ENCODE measurements at regions not wholly inside any gene's neighbourhood (a gene's known extent, or its start where the extent isn't known, plus 50 kb on each side); places are given as distances from the start of the nearest gene placed in this dataset.

DNA sequence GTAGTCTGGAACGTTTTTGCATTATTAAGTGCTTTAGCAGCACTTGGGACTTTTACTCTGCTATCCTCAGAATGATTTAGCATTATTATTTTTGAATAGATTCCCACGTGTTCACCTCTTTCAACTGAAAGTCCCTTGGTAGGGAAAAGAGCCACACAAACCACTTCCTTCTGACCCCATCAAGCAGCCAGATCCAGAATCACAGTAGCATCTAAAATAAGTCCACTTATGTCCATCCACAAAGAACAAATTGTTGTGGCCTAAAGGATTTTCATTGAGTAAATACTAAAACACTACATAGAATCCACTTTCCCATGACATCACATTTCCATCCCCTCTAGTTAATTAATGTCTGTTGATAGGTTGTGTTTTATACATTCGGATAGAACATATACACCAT is 381.7 kb downstream of the AASDHPPT start:
- DNase-seq (ENCODE audit: extremely low read depth, insufficient read length) = no peak
- Histone ChIP-seq H3K4me3 (replicated peaks; ENCODE audit: low read depth, low read length) (no peak overlapping the region), H3K27me3 (replicated peaks; ENCODE audit: control insufficient read depth, insufficient read depth, low read length) (no peaks in the 10 kb centered on the region; the same call in 1 of the 2 replicates), H3K36me3 (ENCODE audit: control insufficient read depth, insufficient read depth, low read length) (no peaks in the 10 kb centered on the region)
- TF ChIP-seq, protein P1, sequence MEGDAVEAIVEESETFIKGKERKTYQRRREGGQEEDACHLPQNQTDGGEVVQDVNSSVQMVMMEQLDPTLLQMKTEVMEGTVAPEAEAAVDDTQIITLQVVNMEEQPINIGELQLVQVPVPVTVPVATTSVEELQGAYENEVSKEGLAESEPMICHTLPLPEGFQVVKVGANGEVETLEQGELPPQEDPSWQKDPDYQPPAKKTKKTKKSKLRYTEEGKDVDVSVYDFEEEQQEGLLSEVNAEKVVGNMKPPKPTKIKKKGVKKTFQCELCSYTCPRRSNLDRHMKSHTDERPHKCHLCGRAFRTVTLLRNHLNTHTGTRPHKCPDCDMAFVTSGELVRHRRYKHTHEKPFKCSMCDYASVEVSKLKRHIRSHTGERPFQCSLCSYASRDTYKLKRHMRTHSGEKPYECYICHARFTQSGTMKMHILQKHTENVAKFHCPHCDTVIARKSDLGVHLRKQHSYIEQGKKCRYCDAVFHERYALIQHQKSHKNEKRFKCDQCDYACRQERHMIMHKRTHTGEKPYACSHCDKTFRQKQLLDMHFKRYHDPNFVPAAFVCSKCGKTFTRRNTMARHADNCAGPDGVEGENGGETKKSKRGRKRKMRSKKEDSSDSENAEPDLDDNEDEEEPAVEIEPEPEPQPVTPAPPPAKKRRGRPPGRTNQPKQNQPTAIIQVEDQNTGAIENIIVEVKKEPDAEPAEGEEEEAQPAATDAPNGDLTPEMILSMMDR (IDR thresholded peaks at IDR 0.05; ENCODE audit: insufficient read depth, low read length, poor library complexity, severe bottlenecking) = no peak

DNA sequence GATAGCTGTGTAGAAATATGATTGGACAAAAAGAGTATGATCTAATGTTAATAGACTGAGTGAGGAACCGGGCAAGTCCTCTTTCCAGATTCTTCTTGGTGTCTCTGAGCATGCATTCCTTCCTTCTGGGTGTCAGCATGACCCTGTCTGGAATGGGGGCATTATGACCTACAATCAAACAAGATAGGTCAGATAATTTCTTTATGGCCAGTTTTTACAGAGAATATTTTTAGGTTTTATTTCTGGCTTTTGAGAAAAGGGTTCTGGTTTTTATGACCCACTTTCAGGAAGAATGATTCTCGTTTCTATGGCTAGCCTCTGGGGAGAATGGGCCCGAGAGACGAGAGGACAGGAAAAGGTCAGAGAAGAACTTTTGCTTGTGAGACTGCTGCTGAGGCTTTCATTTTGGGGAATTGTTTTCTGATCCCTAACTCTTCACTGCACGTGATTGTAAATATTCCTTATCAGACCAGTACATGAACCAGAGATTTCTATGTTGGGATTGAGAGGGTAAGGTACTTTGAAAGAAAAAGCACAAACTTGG is 383.8 kb downstream of the AASDHPPT start:
- TF ChIP-seq, protein P1 (IDR thresholded peaks at IDR 0.05; ENCODE audit: insufficient read depth, low read length, poor library complexity, severe bottlenecking) = no peak
- no peak overlapping the region for H3K4me3 ChIP-seq (replicated peaks; ENCODE audit: low read depth, low read length)
- no peaks in the 10 kb centered on the region; the same call in 1 of the 2 replicates for H3K27me3 ChIP-seq (replicated peaks; ENCODE audit: control insufficient read depth, insufficient read depth, low read length)
- DNase-seq (ENCODE audit: extremely low read depth, insufficient read length) = no peak
- H3K36me3 ChIP-seq (ENCODE audit: control insufficient read depth, insufficient read depth, low read length) = no peaks in the 10 kb centered on the region

DNA sequence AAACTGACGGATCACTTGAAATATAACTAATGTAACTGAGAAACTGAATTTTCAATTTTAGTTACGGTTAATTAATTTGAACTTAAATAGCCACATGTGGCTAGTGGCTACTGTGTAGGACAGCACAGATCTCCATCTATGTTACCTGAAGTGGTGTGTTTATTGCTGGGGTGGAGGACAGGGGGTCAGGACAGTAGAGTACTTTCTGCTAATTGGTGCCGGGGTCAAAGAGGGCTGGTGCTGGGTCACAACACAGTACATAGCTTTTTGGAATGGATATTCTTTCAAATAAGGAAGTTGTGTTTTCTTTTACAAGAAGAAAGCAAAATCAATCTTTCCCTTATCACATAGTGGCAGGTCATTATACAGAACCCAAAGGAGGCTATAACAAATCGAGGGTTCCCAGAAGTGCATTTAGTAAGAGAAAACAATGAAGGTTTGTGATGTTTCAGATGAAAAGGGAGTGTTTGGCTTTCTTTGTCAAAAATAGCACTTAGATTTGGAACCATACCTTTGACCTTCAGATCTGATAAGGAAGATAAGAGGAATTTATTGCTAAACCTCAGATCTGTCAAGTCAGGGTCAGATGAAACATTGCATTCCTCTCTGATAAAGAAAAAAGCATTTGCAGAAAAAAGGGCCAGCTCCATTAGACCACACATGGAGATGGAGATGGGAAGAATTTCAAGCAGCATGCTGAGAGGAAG is 384.5 kb downstream of the AASDHPPT start:
- TF ChIP-seq, protein P1 (IDR thresholded peaks at IDR 0.05; ENCODE audit: insufficient read depth, low read length, poor library complexity, severe bottlenecking) = no peak
- no peaks in the 10 kb centered on the region; the same call in 1 of the 2 replicates for H3K27me3 ChIP-seq (replicated peaks; ENCODE audit: control insufficient read depth, insufficient read depth, low read length)
- no peak overlapping the region for H3K4me3 ChIP-seq (replicated peaks; ENCODE audit: low read depth, low read length)
- DNase-seq (ENCODE audit: extremely low read depth, insufficient read length) = no peak
- H3K36me3 ChIP-seq (ENCODE audit: control insufficient read depth, insufficient read depth, low read length) = no peaks in the 10 kb centered on the region

DNA sequence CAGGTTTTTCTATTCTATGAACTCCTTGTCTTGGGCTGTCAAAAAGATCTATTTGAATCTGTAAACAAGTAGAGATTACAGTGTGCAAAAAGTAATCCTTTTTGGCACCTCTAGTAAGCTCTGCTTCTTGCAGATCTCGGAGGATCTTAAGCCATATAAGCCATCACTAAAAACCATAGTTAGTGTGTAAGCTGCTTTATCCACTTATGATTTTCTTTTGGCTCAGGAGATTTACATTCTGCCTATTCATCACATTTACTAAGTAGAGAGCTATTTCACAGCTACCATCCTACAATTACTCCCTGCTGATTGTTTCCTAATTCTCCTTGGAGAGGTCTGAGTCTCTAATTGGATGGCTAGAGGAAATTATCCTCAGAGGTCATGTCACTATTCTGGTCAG is 385.7 kb downstream of the AASDHPPT start:
- no peak for DNase-seq (ENCODE audit: extremely low read depth, insufficient read length)

DNA sequence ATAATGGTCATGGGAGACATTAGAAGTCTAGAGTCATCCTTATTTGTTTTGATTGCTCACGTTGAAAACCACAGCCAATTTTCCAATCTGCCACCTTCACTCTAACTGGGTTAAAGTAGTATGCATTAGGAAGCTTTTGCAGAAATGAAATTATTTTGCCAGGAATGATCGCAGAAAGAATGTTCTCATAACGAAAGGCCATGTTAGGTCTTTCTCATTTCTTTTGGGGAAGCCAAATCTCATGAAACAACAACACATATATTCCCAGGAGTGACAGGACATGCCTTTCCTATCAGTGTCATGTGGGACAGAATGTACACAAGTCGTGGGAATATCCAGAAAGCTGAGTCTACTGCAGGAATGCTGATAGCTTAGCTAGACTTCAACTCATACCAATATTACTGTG is 386.3 kb downstream of the AASDHPPT start:
- Histone ChIP-seq H3K36me3 (ENCODE audit: control insufficient read depth, insufficient read depth, low read length) (no peaks in the 10 kb centered on the region), H3K27me3 (replicated peaks; ENCODE audit: control insufficient read depth, insufficient read depth, low read length) (no peaks in the 10 kb centered on the region; the same call in 1 of the 2 replicates), H3K4me3 (replicated peaks; ENCODE audit: low read depth, low read length) (no peak overlapping the region)
- DNase-seq (ENCODE audit: extremely low read depth, insufficient read length) = no peak
- TF ChIP-seq, protein P1 (IDR thresholded peaks at IDR 0.05; ENCODE audit: insufficient read depth, low read length, poor library complexity, severe bottlenecking) = no peak

More for the DNA sequence above, 385.7 kb downstream of the AASDHPPT start:
- Histone ChIP-seq H3K4me3 (replicated peaks; ENCODE audit: low read depth, low read length) (no peak overlapping the region), H3K36me3 (ENCODE audit: control insufficient read depth, insufficient read depth, low read length) (no peaks in the 10 kb centered on the region), H3K27me3 (replicated peaks; ENCODE audit: control insufficient read depth, insufficient read depth, low read length) (no peaks in the 10 kb centered on the region; the same call in 1 of the 2 replicates)
- TF ChIP-seq, protein P1 (IDR thresholded peaks at IDR 0.05; ENCODE audit: insufficient read depth, low read length, poor library complexity, severe bottlenecking) = no peak

All from GM06990 (cell line).